ENCODE measurements at regions not wholly inside any gene's neighbourhood (a gene's known extent, or its start where the extent isn't known, plus 50 kb on each side); places are given as distances from the start of the nearest gene placed in this dataset.

DNA sequence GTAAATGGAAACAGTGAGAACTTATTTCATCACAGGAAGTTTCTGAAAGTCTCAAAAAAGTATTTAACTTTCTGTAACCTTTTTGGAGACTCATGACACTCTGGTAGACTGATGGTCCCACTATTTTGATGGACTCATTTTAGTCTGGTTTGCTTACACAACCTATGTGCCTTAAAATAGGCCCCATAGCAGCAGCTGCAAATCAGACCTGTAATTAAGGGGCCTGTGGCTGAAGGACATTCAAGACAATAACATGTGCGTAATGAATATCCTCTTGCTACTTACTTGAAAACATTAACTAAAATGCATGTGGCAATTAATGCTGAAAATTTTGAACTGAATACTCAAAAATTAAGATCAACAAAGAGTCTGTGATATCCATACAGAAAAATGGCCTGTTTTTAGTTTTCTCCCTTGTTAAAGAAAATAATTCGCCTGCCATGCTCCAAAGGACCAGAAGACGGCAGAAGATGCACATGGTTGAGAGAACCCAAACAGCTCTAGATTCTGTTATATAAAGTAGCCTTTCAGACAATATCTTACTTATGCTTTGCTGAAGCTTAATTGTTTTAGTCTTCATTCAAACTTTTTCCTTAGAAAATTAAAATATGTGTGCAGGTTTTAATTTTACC is 568.5 kb downstream of the KCNA4 start:
- TF ChIP-seq YY1 (IDR thresholded peaks at IDR 0.05; ENCODE audit: insufficient read depth, insufficient read length) (no peak), ZNF274 (IDR thresholded peaks at IDR 0.05; ENCODE audit: low read depth, low read length) (no peak)

Measured in NT2/D1 (cell line).